Activated T-cell treated with anti-CD3 and anti-CD28 coated beads, Interleukin-2, amount 50 U/mL, for 48 hours (primary cell): ENCODE measurements at regions not wholly inside any gene's neighbourhood (a gene's known extent, or its start where the extent isn't known, plus 50 kb on each side); places are given as distances from the start of the nearest gene placed in this dataset.
"Not testable (repeated sequence)": the region's sequence is repeated elsewhere in the genome, so short reads cannot be mapped to it uniquely, and the experiment has no call there.

Experiments
- DNase-seq, 2 experiments: peaks; one replicate each; pipeline ENCODE4 v3.0.0-alpha.2; 2020

- no peak for DNase-seq
These were observed 51.0 kb upstream of the PHF24 start for GRCh38 chr9:34907044-34907443.

- DNase-seq = peak; percentile 84 to 87
These were observed 58.4 kb upstream of the PHF24 start for GRCh38 chr9:34899535-34900158.

GRCh38 chr9:34898846-34899245 lies 59.2 kb upstream of the PHF24 start:
- no peak for DNase-seq

- DNase-seq = no peak
These were observed 62.0 kb upstream of the PHF24 start for GRCh38 chr9:34896112-34896511.

- no peak for DNase-seq
These were observed 65.2 kb upstream of the PHF24 start for GRCh38 chr9:34892886-34893285.

GRCh38 chr9:34891386-34891785 lies 66.7 kb upstream of the PHF24 start:
- DNase-seq = no peak

- DNase-seq = no peak
These were observed 70.2 kb upstream of the PHF24 start for GRCh38 chr9:34887841-34888240.

- DNase-seq = peak; percentile 43 to 58
These were observed 73.3 kb upstream of the PHF24 start for GRCh38 chr9:34884747-34885189.

GRCh38 chr9:34876096-34876495 lies 82.0 kb upstream of the PHF24 start:
- no peak for DNase-seq

- no peak for DNase-seq
These were observed 88.7 kb upstream of the PHF24 start for GRCh38 chr9:34869390-34869789.

- DNase-seq = no peak
These were observed 91.5 kb upstream of the PHF24 start for GRCh38 chr9:34866614-34867013.

GRCh38 chr9:34863426-34863825 lies 94.7 kb upstream of the PHF24 start:
- DNase-seq = no peak

- DNase-seq = no peak
These were observed 95.2 kb upstream of the PHF24 start for GRCh38 chr9:34862836-34863235.

GRCh38 chr9:34862043-34862442 lies 96.0 kb upstream of the PHF24 start:
- no peak for DNase-seq

GRCh38 chr9:34855016-34855415 lies 103.1 kb upstream of the PHF24 start:
- not testable (repeated sequence) for DNase-seq

- DNase-seq = no peak
These were observed 120.1 kb upstream of the CCL21 start for GRCh38 chr9:34830068-34830467.

- DNase-seq = no peak
These were observed 117.1 kb upstream of the CCL21 start for GRCh38 chr9:34826999-34827538.

GRCh38 chr9:34825775-34826174 lies 115.8 kb upstream of the CCL21 start:
- DNase-seq = no peak

- DNase-seq = no peak
These were observed 113.8 kb upstream of the CCL21 start for GRCh38 chr9:34823778-34824177.

- no peak for DNase-seq
These were observed 100.2 kb upstream of the CCL21 start for GRCh38 chr9:34810187-34810524.

- DNase-seq = peak in 1 of 2 experiments; percentile 20
These were observed 99.7 kb upstream of the CCL21 start for GRCh38 chr9:34809504-34810186.

- DNase-seq = no peak
These were observed 93.0 kb upstream of the CCL21 start for GRCh38 chr9:34802916-34803315.

- no peak for DNase-seq
These were observed 87.4 kb upstream of the CCL21 start for GRCh38 chr9:34797367-34797766.

GRCh38 chr9:34796924-34797323 lies 87.0 kb upstream of the CCL21 start:
- DNase-seq = no peak

GRCh38 chr9:34793428-34793827 lies 83.5 kb upstream of the CCL21 start:
- DNase-seq = no peak
